Fibroblast of peridontal ligament (primary cell): ENCODE measurements at regions not wholly inside any gene's neighbourhood (a gene's known extent, or its start where the extent isn't known, plus 50 kb on each side); places are given as distances from the start of the nearest gene placed in this dataset.

ENCODE experiments used
- DNase-seq: peaks from one replicate; pipeline ENCODE4 v3.0.0-alpha.2; 2010; ENCODE audit errors: extremely low read depth

DNA sequence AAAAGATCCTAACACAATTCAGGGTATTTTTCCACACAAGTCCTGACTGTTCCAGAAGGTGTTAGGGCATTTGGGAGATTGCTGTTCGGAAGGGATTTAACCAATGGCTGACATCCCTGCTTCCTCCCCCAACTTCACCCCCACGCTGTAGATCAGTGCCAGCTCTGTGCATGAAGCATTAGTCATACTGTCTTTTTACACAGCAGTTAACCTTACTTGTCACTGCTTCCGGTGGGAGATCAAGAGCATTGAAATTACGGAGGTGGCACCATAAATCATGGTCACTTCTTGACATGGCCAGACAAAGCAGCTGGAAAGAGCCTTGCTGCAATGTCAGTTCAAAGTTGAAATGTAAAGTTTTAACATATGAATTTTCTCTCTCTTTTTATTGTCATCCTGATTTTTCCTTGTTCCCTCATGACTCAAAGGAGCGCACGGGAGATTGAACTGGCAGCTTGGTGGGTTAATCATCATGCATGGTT is 70.2 kb downstream of the HRH4 start:
- peak; percentile 0 for DNase-seq

GRCh38 chr18:24534271-24534670 is 73.8 kb downstream of the HRH4 start:
- no peak for DNase-seq

- no peak for DNase-seq
Measured at GRCh38 chr18:24534737-24535136, 74.3 kb downstream of the HRH4 start.

- no peak for DNase-seq
Measured at GRCh38 chr18:24535527-24536295, 75.3 kb downstream of the HRH4 start.

- DNase-seq: no peak
Measured at GRCh38 chr18:24536326-24536725, 75.9 kb downstream of the HRH4 start.

GRCh38 chr18:24536834-24537233 is 76.4 kb downstream of the HRH4 start:
- no peak for DNase-seq

GRCh38 chr18:24538414-24539264 is 78.2 kb downstream of the HRH4 start:
- DNase-seq: no peak

DNA sequence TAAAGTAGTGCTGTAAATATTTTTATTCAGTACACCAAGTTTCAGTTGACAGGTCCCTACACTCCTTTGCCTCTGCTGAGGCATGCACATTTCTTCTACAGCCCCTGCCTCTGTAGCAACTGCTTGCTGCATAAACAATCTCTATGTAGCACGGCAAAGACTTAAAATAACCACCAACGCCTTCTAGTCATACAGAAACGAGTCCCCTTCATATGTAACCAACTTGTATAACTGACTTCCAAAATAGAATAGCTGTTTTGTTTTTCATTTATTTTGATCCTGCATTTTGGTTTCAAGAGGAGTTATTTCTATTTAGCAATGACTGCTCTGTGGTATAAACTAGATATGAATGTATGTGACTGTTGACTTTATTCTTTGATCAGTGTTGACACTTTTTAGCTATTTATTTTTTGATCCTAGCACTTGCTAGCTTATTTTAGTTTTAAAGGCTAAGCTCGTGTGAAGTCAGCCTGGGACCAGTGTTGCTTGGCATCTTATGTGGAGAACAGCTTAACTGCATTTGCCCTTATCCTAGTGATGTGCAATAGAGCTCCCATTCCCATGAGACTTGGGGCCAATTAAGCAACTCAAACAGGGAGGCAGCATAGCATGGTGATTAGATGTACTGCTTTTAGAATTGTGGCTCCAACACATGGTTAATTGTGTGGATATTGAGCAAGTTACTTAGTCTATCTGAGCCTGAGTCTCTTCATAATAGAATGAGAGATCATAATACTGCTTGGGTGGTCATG is 79.6 kb downstream of the HRH4 start:
- no peak for DNase-seq

DNA sequence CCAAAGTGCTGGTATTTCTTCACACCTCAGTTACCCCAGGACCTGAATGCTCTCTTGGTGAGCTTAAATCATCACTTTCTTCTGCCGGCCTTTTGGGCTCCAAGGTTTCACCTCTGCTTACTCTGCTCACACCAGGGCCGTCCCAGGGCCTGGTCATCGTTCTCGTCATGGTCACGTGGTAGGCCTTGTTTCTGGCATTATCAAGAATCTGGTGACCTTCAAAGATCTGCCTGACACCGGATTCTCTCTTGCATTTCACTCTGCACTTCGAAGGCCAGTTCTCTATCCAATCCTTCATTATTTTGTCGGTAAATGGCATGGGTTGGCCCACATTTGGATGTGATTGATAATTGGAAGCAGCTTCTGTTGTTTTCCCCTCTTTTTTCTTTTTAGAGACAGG is 80.5 kb downstream of the HRH4 start:
- no peak for DNase-seq

GRCh38 chr18:24543086-24543794 is 82.8 kb downstream of the HRH4 start:
- no peak for DNase-seq

- DNase-seq: peak; percentile 15
Measured at GRCh38 chr18:24543795-24544498, 83.5 kb downstream of the HRH4 start.

GRCh38 chr18:24544949-24545348 is 84.5 kb downstream of the HRH4 start:
- no peak for DNase-seq

DNA sequence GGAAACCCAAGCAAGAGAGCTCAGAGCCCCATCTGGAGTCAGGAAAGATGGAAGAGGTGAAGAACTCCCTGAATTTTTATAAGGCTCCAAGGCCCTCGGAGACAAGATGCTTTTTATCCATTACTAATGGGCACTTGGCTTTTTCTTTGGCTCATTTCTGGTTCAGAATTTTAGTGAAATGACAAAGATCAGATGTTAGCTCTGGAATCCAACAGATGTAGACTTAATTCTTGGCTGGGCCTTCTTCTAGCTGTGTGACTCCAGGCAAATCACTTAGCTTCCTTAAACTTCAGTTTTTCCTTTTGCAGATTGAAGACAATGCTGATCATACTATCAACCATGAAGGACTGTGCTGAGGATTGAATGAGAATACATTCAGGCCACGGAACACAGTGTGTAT is 85.2 kb downstream of the HRH4 start:
- DNase-seq: no peak

DNA sequence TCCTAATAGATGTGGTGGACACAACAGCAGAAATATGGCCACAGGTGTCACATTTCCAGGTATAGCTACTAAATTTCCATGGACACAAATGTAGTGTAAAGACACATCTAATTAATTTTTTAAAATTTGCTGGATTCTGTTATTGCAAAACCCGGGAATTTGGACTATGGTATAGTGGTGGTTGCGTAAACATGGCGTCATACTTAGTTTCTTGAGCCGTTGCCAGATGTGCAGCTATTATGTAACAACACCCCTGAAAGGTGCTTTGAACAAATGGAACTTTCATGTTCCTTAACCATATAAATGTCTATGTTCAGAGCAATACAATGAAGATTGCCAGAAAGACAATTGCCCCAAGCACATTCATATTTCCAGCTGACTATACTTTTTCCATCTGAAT is 85.9 kb downstream of the HRH4 start:
- no peak for DNase-seq

- no peak for DNase-seq
Measured at GRCh38 chr18:24548583-24548982, 88.1 kb downstream of the HRH4 start.

DNA sequence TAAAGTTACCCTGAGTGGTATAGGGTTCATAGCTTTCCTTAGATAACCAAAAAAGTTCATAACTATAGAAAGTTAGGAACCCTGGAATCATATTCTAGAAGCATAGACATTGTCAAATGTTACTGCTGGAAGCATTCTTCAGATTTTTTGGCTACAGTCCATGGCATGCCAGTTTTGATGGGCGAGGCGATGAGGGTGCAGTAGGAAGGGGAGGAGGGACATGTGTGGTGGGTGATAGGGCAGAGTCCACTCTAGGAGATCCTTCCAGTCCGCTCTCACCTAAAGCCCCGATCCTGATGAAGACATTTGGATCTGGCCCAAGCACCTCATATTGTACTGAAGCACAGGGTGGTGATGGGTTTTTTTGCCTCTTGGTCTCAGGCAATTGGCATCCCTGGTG is 91.8 kb downstream of the HRH4 start:
- DNase-seq: no peak

DNA sequence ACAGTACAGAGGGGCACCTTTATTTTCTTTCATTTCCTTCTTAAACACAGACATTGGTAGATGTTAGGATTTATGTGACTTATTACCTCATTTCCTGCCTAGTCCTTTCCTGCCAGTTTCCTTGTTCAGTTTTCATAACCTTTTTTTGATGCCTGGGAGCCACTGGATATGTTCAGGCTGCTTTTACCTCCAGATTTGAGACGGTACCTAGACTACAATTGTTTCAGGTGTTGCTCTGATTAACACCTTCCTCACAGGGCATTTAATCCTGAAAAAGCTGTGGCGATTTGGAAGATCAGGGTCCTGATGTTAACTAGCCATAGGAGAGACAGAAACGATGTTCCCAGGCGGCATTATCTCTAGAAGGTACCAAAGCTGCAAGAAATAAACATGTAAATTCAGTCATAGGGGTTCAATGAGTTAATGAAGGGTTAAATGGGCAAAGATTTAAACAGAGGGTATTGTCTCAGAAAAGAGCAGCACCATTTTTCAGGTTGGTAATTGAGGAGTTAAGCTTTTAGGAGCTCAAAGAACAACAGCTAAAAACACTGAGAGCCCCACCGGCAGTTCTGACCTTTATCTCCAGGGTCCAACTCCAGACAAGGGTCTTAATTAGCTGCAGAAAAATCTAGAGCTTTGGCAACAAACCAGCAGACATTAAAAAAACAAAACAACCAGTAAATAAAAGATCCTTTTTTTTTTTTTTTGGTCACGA is 93.3 kb downstream of the HRH4 start:
- no peak for DNase-seq

DNA sequence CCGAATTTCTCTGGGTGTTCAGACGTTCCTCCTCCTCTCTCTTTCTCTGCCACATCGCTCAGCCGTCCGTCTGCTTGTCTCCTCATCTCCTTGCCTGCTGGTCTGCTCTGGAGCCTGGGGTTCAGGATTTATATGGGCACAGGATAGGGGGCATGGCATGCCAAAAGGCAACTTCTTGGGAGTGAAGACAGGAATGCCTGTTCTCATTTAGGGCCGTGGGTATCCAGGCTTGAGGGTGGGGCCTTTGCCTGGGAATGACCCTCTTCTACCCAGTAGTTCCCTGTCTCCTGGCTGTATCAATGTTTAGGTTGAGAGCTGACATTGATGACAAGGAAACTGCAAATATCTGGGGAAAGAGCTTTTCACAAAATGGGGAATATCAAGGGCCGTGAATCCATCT is 98.0 kb downstream of the HRH4 start:
- DNase-seq: no peak

DNA sequence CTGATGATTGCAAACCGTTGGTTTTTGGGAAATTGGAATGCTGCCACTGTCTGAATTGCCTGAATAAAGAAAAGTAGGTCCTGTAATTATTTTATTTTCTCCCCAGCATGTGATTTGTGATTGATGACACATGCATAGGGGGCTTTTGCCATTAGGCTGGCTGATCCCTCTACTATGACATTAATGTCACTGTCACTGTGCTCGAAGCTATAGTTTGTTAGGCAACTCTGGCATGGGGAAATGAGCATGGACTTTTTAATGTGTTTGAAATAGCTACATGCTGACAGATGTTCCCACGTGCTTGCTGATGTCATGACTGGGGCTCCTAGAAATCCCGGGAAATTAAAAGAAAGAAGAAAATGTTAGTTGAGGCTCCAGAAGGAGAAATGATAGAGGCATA is 99.1 kb downstream of the HRH4 start:
- DNase-seq: no peak

- no peak for DNase-seq
Measured at GRCh38 chr18:24560511-24560981, 100.1 kb downstream of the HRH4 start.
